DOHH2 (cell line): ENCODE measurements at regions not wholly inside any gene's neighbourhood (a gene's known extent, or its start where the extent isn't known, plus 50 kb on each side); places are given as distances from the start of the nearest gene placed in this dataset.

Source experiments
- H3F3A ChIP-seq: fragments of 200-600 bp; sonication (generic), shearing (Covaris generic); 2 replicates; pipeline ENCODE4 v1.6.0; 2016; ENCODE audit warnings: antibody characterized with exemption, mild to moderate bottlenecking; ENCODE audit not compliant: control insufficient read depth, insufficient read depth
- H3K27ac ChIP-seq: fragments of 200-600 bp; sonication (generic); 2 replicates; pipeline ENCODE4 v1.5.1; 2014; ENCODE audit warnings: low read depth, mild to moderate bottlenecking, low read length, moderate library complexity
- H3K27me3 ChIP-seq: fragments of 200-600 bp; sonication (generic); 2 replicates; pipeline ENCODE4 v1.6.1; 2014; ENCODE audit warnings: mild to moderate bottlenecking, low read length, mixed read lengths; ENCODE audit not compliant: control insufficient read depth
- H3K36me3 ChIP-seq: fragments of 200-600 bp; sonication (generic); 2 replicates; pipeline ENCODE4 v1.6.1; 2014; ENCODE audit warnings: mild to moderate bottlenecking, low read length, moderate library complexity, mixed read lengths; ENCODE audit not compliant: control insufficient read depth
- H3K4me1 ChIP-seq: fragments of 200-600 bp; sonication (generic); 2 replicates; pipeline ENCODE4 v1.6.1; 2014; ENCODE audit warnings: mild to moderate bottlenecking, low read length, mixed read lengths; ENCODE audit not compliant: control insufficient read depth
- H3K4me2 ChIP-seq: fragments of 200-600 bp; sonication (generic); 2 replicates; pipeline ENCODE4 v1.6.0; 2014; ENCODE audit warnings: mild to moderate bottlenecking, low read length, moderate library complexity
- H3K4me3 ChIP-seq: fragments of 200-600 bp; sonication (generic); 2 replicates; pipeline ENCODE4 v1.5.1; 2014; ENCODE audit warnings: mild to moderate bottlenecking, low read length, mixed read lengths
- H3K79me2 ChIP-seq: fragments of 200-600 bp; sonication (generic); 2 replicates; pipeline ENCODE4 v1.6.1; 2014; ENCODE audit warnings: mild to moderate bottlenecking, low read length, mixed read lengths; ENCODE audit not compliant: control insufficient read depth
- H3K9me2 ChIP-seq: fragments of 200-600 bp; sonication (generic); replicated peaks from 2 replicates; pipeline ENCODE4 v1.6.1; 2014; ENCODE audit warnings: mild to moderate bottlenecking, low read length, mixed read lengths; ENCODE audit not compliant: control insufficient read depth
- H3K9me3 ChIP-seq: fragments of 200-600 bp; sonication (generic); 2 replicates; pipeline ENCODE4 v1.6.1; 2014; ENCODE audit warnings: antibody characterized with exemption, low read length, mixed read lengths; ENCODE audit not compliant: control insufficient read depth, insufficient read depth
- H4K20me1 ChIP-seq: fragments of 200-600 bp; sonication (generic); 2 replicates; pipeline ENCODE4 v1.6.0; 2014; ENCODE audit warnings: low read depth, mild to moderate bottlenecking, antibody characterized with exemption, low read length, moderate library complexity; ENCODE audit not compliant: control insufficient read depth, insufficient read depth
- EZH2phosphoT487 ChIP-seq: fragments of 200-600 bp; sonication (generic); IDR thresholded peaks from 2 replicates; pipeline ENCODE4 v1.6.1; 2017; ENCODE audit warnings: borderline replicate concordance, mild to moderate bottlenecking, antibody characterized with exemption, low read length, moderate library complexity, mixed read lengths
- TF ChIP-seq, protein P1 (sequence below): fragments of 200-600 bp; sonication (generic); IDR thresholded peaks from one replicate; pipeline ENCODE4 v1.5.1; 2014; ENCODE audit warnings: antibody characterized with exemption, mild to moderate bottlenecking, low read depth, low read length; ENCODE audit not compliant: poor library complexity, severe bottlenecking

- H3K4me3 ChIP-seq = no peak overlapping the region
- no peaks in the 10 kb centered on the region for H3F3A ChIP-seq
- no peaks in the 10 kb centered on the region for H3K79me2 ChIP-seq
- H3K36me3 ChIP-seq = no peaks in the 10 kb centered on the region
- no peaks in the 10 kb centered on the region for H3K9me3 ChIP-seq
- TF ChIP-seq EZH2phosphoT487 = no peak
- TF ChIP-seq, protein P1, sequence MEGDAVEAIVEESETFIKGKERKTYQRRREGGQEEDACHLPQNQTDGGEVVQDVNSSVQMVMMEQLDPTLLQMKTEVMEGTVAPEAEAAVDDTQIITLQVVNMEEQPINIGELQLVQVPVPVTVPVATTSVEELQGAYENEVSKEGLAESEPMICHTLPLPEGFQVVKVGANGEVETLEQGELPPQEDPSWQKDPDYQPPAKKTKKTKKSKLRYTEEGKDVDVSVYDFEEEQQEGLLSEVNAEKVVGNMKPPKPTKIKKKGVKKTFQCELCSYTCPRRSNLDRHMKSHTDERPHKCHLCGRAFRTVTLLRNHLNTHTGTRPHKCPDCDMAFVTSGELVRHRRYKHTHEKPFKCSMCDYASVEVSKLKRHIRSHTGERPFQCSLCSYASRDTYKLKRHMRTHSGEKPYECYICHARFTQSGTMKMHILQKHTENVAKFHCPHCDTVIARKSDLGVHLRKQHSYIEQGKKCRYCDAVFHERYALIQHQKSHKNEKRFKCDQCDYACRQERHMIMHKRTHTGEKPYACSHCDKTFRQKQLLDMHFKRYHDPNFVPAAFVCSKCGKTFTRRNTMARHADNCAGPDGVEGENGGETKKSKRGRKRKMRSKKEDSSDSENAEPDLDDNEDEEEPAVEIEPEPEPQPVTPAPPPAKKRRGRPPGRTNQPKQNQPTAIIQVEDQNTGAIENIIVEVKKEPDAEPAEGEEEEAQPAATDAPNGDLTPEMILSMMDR = no peak
- H4K20me1 ChIP-seq = no peaks in the 10 kb centered on the region
- H3K4me2 ChIP-seq = no peak overlapping the region
- no peaks in the 10 kb centered on the region for H3K4me1 ChIP-seq
- no peak overlapping the region for H3K27ac ChIP-seq
- H3K9me2 ChIP-seq = no peaks in the 10 kb centered on the region
- no peaks in the 10 kb centered on the region for H3K27me3 ChIP-seq
Observed at GRCh38 chr2:193267496-193268002, 1072.8 kb upstream of the TMEFF2 start.

GRCh38 chr2:193253014-193253530, 1058.3 kb upstream of the TMEFF2 start:
- Histone ChIP-seq H3K4me1 (no peaks in the 10 kb centered on the region), H3K79me2 (no peaks in the 10 kb centered on the region), H4K20me1 (no peaks in the 10 kb centered on the region), H3K27me3 (no peaks in the 10 kb centered on the region), H3K27ac (no peak overlapping the region), H3F3A (no peaks in the 10 kb centered on the region), H3K4me2 (no peak overlapping the region), H3K9me2 (no peaks in the 10 kb centered on the region), H3K9me3 (no peaks in the 10 kb centered on the region), H3K4me3 (no peak overlapping the region), H3K36me3 (no peaks in the 10 kb centered on the region)
- TF ChIP-seq, protein P1 = no peak
- no peak for TF ChIP-seq EZH2phosphoT487

DNA sequence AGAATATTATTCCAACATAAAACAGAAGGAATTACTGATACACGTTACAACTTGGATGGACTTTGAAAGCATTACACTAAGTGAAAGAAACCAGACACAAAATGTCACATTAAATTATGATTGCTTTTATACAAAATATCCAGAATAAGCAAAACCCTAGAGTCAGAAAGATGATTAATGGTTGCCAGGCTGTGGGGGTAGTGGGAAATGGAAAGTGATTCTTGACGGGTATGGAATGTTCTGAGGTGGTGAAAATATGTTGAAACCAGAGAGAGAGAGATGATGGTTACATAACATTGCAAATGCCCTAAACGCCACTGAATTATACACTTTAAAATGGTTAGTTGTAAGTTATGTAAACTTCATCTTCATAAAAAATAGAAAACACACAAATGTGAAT, 1057.2 kb upstream of the TMEFF2 start:
- H3K9me3 ChIP-seq = no peaks in the 10 kb centered on the region
- no peak for TF ChIP-seq EZH2phosphoT487
- TF ChIP-seq, protein P1 = no peak
- H3K4me3 ChIP-seq = no peak overlapping the region
- H3F3A ChIP-seq = no peaks in the 10 kb centered on the region
- H3K4me1 ChIP-seq = no peaks in the 10 kb centered on the region
- H4K20me1 ChIP-seq = no peaks in the 10 kb centered on the region
- no peaks in the 10 kb centered on the region for H3K36me3 ChIP-seq
- H3K4me2 ChIP-seq = no peak overlapping the region
- no peaks in the 10 kb centered on the region for H3K79me2 ChIP-seq
- no peaks in the 10 kb centered on the region for H3K27me3 ChIP-seq
- no peaks in the 10 kb centered on the region for H3K9me2 ChIP-seq
- no peak overlapping the region for H3K27ac ChIP-seq
